Cardiac muscle cell (in vitro differentiated cells and primary cell): ENCODE measurements at regions not wholly inside any gene's neighbourhood (a gene's known extent, or its start where the extent isn't known, plus 50 kb on each side); places are given as distances from the start of the nearest gene placed in this dataset.

Source experiments
- DNase-seq, 2 donors: peaks; one replicate each; pipeline versions ENCODE4 v3.0.0 to v3.0.0-alpha.2; 2010 to 2017; ENCODE audit warnings: low read depth in 1 of 2, low spot score in 1 of 2
- H3K27ac ChIP-seq: fragments of 200-600 bp; sonication (generic); 2 replicates; pipeline ENCODE4 v1.5.1; 2016
- H3K27me3 ChIP-seq: fragments of 200-600 bp; sonication (generic); 2 replicates; pipeline ENCODE4 v1.6.0; 2016; ENCODE audit warnings: control low read depth
- H3K36me3 ChIP-seq: fragments of 200-600 bp; sonication (generic); 2 replicates; pipeline ENCODE4 v1.5.1; 2016; ENCODE audit warnings: control low read depth
- H3K4me1 ChIP-seq: fragments of 200-600 bp; sonication (generic); 2 replicates; pipeline ENCODE4 v1.8.1; 2017; ENCODE audit warnings: low read depth, mild to moderate bottlenecking, mixed run types
- H3K4me3 ChIP-seq: fragments of 200-600 bp; sonication (generic); 2 replicates; pipeline ENCODE4 v1.5.1; 2016; ENCODE audit warnings: mild to moderate bottlenecking
- H3K9me3 ChIP-seq: fragments of 200-600 bp; sonication (generic); 2 replicates; pipeline ENCODE4 v1.5.1; 2017; ENCODE audit warnings: low read depth, mild to moderate bottlenecking, control low read depth
- CTCF ChIP-seq: IDR thresholded peaks from 2 replicates; pipeline ENCODE4 v1.5.1; 2012; ENCODE audit warnings: low read depth, mild to moderate bottlenecking, low read length

- Histone ChIP-seq H3K27me3 (no peaks in the 10 kb centered on the region), H3K9me3 (no peaks in the 10 kb centered on the region), H3K4me1 (no peaks in the 10 kb centered on the region), H3K36me3 (no peaks in the 10 kb centered on the region), H3K4me3 (no peak overlapping the region), H3K27ac (no peak overlapping the region)
- no peak for TF ChIP-seq CTCF
- DNase-seq, result no peak
These were observed 196.7 kb downstream of the SH3BP4 start for GRCh38 chr2:235148201-235149170.

GRCh38 chr2:235149240-235149659 lies 197.4 kb downstream of the SH3BP4 start:
- H3K9me3 ChIP-seq, result no peaks in the 10 kb centered on the region
- H3K27ac ChIP-seq, result no peak overlapping the region

GRCh38 chr2:235149736-235150135 lies 197.9 kb downstream of the SH3BP4 start:
- no peaks in the 10 kb centered on the region for H3K4me1 ChIP-seq
- DNase-seq, result no peak
- H3K4me3 ChIP-seq, result no peak overlapping the region
- H3K27ac ChIP-seq, result no peak overlapping the region
- no peaks in the 10 kb centered on the region for H3K27me3 ChIP-seq
- H3K36me3 ChIP-seq, result no peaks in the 10 kb centered on the region
- no peaks in the 10 kb centered on the region for H3K9me3 ChIP-seq
- TF ChIP-seq CTCF, result no peak

More at GRCh38 chr2:235149240-235149659, 197.4 kb downstream of the SH3BP4 start:
- Histone ChIP-seq H3K27me3 (no peaks in the 10 kb centered on the region), H3K36me3 (no peaks in the 10 kb centered on the region), H3K4me1 (no peaks in the 10 kb centered on the region), H3K4me3 (no peak overlapping the region)
- TF ChIP-seq CTCF, result no peak
- peak in 1 of 2 donors; percentile 14 for DNase-seq

GRCh38 chr2:235151152-235151551 lies 199.3 kb downstream of the SH3BP4 start:
- DNase-seq, result no peak
- TF ChIP-seq CTCF, result no peak
- Histone ChIP-seq H3K27ac (no peak overlapping the region), H3K27me3 (no peaks in the 10 kb centered on the region), H3K4me3 (no peak overlapping the region), H3K9me3 (no peaks in the 10 kb centered on the region), H3K4me1 (no peaks in the 10 kb centered on the region), H3K36me3 (no peaks in the 10 kb centered on the region)

- H3K27ac ChIP-seq, result no peak overlapping the region
- TF ChIP-seq CTCF, result no peak
- no peaks in the 10 kb centered on the region for H3K4me1 ChIP-seq
- no peak for DNase-seq
- H3K36me3 ChIP-seq, result no peaks in the 10 kb centered on the region
- no peak overlapping the region for H3K4me3 ChIP-seq
- no peaks in the 10 kb centered on the region for H3K27me3 ChIP-seq
- H3K9me3 ChIP-seq, result no peaks in the 10 kb centered on the region
These were observed 203.3 kb downstream of the SH3BP4 start for GRCh38 chr2:235155163-235155562.
